AG10803 (cell line): ENCODE measurements at regions not wholly inside any gene's neighbourhood (a gene's known extent, or its start where the extent isn't known, plus 50 kb on each side); places are given as distances from the start of the nearest gene placed in this dataset.

Experiments
- DNase-seq: peaks from one replicate; pipeline ENCODE4 v3.0.0; 2010; ENCODE audit warnings: low read depth
- H3K4me3 ChIP-seq: 2 replicates; pipeline ENCODE4 v1.5.1; 2011; ENCODE audit warnings: mild to moderate bottlenecking, low read length, control low read depth
- TF ChIP-seq, protein P1 (sequence below): conservative IDR thresholded peaks from 2 replicates; pipeline ENCODE4 v1.5.1; 2011; ENCODE audit warnings: mild to moderate bottlenecking, low read length, control low read depth, inconsistent platforms

- TF ChIP-seq, protein P1, sequence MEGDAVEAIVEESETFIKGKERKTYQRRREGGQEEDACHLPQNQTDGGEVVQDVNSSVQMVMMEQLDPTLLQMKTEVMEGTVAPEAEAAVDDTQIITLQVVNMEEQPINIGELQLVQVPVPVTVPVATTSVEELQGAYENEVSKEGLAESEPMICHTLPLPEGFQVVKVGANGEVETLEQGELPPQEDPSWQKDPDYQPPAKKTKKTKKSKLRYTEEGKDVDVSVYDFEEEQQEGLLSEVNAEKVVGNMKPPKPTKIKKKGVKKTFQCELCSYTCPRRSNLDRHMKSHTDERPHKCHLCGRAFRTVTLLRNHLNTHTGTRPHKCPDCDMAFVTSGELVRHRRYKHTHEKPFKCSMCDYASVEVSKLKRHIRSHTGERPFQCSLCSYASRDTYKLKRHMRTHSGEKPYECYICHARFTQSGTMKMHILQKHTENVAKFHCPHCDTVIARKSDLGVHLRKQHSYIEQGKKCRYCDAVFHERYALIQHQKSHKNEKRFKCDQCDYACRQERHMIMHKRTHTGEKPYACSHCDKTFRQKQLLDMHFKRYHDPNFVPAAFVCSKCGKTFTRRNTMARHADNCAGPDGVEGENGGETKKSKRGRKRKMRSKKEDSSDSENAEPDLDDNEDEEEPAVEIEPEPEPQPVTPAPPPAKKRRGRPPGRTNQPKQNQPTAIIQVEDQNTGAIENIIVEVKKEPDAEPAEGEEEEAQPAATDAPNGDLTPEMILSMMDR: no peak
- H3K4me3 ChIP-seq: no peak overlapping the region
- DNase-seq: no peak
These were observed 192.4 kb downstream of the GADD45G start for GRCh38 chr9:89797255-89797654.

- TF ChIP-seq, protein P1: no peak
- H3K4me3 ChIP-seq: no peak overlapping the region
- no peak for DNase-seq
These were observed 193.2 kb downstream of the GADD45G start for GRCh38 chr9:89797937-89798455.

DNA sequence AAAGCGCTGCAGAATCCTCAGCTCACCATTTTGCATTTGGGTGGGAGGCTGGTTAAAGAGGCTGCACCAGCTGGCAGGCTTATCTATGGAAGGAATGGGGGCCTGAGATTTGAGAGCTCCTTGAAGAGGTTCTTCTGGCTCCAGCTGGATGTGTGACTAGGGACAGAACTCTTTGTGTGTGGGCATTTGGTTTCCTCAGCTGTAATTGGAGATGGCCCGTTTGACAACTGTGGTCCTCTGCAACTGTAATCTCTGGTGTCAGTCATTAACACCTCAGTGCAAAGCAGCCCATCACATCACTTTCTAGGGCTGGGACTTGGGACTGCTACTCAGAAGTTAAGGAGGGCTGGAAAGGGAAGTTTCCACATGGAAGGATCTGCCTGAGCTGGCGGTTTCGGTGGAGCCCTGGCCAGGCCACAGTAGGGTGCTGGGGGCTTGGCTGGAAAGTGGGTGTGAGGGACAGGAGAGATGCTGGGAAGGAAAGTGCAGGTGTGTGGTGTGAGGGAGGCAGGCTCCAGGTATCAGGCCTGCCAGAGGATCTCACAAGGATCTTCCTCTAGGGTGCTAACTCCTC, 193.8 kb downstream of the GADD45G start:
- TF ChIP-seq, protein P1: no peak
- no peak overlapping the region for H3K4me3 ChIP-seq
- DNase-seq: no peak

DNA sequence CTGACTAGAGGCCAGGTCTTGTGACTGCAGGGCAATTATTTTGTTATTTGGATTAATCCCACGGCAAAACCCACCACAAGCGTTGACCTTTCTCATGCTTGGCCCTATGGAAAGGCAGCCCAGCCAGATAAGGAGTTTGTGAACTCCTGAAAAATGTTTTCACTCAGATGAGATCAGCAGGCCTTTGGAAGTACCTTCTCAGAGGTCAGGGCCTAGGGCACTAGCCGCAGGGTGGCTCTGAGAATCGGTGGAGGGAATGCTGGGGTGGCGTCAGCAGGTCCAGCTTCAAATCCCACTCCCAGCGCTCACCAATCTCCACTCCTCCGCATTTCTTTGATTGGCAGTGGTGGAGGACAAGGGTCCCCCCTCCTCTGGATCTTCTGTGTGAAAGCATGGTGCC, 194.4 kb downstream of the GADD45G start:
- DNase-seq: no peak
- TF ChIP-seq, protein P1: no peak
- no peak overlapping the region for H3K4me3 ChIP-seq

DNA sequence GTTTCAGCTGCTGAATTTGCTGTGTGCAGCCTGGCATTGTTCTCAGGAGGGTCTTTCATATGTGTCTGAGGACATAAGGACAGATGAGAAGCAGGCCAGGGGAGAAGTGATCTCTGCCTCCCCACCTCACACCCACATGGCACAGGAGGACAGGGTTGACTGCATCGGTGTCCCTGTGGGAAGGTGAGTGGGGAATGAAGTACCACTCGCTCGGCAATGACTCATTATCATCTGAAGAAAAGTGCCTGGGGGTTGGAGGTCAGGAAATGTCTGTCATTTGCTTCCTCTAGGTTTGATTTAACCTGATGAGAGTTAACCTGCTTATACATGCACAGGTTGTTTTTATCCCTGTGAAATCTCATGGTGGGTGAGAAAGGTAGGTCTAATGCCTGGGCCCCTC, 195.0 kb downstream of the GADD45G start:
- DNase-seq: no peak
- TF ChIP-seq, protein P1: no peak
- no peak overlapping the region for H3K4me3 ChIP-seq

DNA sequence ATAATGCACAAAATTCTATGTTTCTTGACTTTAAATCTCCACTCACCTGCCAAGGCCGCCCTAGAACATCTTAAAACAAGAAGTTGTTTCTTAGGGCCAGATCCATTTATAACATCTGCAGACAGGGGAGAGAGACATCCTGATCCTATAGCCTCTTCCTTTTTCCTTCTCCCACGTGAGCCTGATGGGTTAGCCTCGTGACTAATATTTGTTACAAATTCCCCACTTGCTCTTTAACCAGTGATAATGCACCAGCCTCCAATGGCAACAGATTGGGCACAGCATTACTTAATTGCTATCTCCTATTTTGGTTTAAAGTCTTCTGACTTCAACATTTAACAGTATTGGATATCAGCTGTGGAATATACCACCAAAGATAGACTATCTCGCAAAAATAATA, 196.5 kb downstream of the GADD45G start:
- H3K4me3 ChIP-seq: no peak overlapping the region
- TF ChIP-seq, protein P1: no peak
- DNase-seq: no peak
